Mesenteric fat pad (tissue), 1 donor: ENCODE measurements at regions not wholly inside any gene's neighbourhood (a gene's known extent, or its start where the extent isn't known, plus 50 kb on each side); places are given as distances from the start of the nearest gene placed in this dataset.

Experiments used
- DNase-seq: peaks from one replicate; pipeline ENCODE4 v3.0.0-alpha.2; 2020; ENCODE audit warnings: low spot score
- donor health status: DM: yes; HTN: yes; CAD: no.

DNA sequence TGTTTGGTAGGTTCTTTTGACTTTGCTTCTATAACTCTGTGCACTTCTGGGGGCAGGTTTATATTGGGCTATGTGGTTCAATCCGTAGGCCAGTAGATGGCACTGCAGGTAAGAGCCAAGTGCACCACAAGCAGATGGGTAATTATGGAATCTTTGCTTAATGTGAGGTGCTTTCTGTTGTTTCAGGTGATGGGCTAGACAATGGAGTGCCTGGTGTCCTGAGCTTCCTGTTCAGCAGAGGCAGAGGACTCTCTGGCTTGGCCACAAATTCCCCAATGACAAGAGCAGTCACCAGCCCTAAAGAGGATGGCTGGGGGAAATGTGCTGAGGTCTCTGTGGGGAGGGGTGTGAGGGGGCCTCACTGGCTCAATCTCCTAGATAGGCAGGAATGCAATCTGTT, 455.0 kb downstream of the CCSER2 start:
- no peak for DNase-seq

DNA sequence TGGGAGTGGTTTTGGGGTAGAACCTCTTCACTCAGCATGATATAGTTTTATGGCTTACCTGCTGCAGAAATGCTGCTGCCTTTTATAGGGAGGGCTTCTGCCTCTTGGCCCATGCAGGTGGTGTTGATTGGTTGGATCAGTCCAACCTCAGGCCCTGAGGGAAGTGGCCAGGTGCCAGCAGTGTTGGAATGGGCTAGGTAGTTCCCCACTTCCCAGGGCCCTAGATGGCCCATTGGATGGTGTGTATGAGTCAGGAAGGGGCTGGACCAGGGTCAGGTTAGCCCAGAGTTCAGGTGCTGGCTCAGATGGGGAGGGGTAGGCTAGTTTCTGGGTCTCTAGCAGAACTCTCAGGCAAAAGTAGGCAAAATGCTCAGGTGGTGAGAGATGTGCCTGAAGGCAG, 455.5 kb downstream of the CCSER2 start:
- DNase-seq, result no peak

DNA sequence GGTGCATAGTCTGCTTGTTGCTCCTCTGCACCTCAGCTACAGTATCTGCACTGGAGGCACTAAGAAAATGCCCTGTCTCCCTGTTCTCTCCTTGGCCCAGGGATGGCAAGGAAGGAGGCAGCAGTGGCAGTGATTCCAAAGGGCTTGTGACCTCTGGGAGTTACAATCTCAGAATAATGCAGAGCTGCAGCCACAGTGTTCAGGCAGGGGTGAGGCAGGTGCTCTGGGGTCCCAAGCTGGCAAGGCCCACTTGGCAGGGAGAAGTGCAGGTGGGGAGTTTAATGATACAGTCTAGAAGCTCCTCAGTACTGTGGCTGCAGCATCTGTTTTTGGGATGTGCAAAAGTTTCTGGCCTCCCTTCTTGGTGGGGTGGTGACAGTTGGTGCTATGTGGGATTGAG, 456.4 kb downstream of the CCSER2 start:
- DNase-seq, result no peak

GRCh38 chr10:84789026-84789425, 460.6 kb downstream of the CCSER2 start:
- no peak for DNase-seq

GRCh38 chr10:84798312-84798711, 469.9 kb downstream of the CCSER2 start:
- no peak for DNase-seq

GRCh38 chr10:84801156-84801555, 472.8 kb downstream of the CCSER2 start:
- DNase-seq, result no peak

- no peak for DNase-seq
Measured at GRCh38 chr10:84801916-84802315, 473.5 kb downstream of the CCSER2 start.

- DNase-seq, result no peak
Measured at GRCh38 chr10:84805149-84805548, 476.8 kb downstream of the CCSER2 start.

GRCh38 chr10:84811113-84811512, 482.7 kb downstream of the CCSER2 start:
- DNase-seq, result no peak

DNA sequence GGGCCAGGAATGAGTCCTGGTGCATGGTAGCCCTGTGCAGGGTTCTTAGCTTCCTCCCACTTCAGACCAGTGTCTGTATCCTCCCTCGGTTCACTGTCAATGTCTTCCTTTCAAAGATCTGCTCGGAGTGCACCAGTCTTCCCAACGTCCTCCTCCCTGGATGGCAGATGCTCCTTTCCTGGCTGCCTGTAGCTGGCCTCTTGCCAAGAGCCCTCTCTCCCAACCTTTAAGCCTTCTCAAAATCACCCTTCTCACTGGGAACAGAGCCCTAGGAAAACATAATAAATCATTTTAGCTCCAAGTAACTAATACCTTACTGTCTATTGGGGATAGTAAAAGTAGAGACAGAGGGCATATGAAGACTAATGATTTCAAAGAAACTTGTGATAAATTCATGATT, 490.6 kb downstream of the CCSER2 start:
- no peak for DNase-seq

DNA sequence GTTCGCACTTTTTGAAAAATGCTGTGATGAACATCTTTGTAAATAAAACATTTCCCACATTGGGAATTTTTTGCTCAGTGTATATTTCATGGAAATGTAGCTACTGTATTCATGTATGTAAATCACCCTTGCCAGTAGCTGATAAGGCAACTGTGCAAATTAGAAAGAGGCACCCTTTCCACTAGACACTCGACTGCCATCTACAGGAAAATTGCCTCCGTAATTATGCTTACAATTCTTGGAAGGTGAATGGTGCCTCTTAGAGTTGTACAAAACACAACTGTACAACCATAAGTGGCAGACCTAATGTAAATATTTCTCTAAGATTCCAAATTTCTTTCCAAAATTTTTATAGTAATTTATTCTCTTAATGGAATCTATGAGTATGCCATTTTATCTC, 491.7 kb downstream of the CCSER2 start:
- no peak for DNase-seq

DNA sequence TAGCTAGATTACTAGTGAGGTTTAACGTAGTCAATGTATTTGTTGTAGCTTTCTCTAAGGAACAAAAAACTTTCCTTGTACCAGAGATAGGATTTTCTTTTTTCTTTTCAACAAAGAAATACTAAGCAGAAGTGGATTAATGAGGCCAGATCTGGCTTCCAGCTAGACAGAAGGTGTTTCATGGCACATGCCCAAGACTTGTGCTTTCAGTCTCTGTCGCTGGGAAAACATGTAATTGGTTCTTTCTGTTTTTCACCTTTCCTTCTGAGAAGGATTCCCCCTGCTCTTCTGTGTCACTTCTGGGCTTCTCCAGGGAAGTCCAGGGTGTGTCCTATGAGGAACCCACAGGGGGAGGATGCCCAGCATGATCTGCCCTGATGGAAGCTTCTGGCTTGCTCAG, 492.2 kb downstream of the CCSER2 start:
- no peak for DNase-seq

DNA sequence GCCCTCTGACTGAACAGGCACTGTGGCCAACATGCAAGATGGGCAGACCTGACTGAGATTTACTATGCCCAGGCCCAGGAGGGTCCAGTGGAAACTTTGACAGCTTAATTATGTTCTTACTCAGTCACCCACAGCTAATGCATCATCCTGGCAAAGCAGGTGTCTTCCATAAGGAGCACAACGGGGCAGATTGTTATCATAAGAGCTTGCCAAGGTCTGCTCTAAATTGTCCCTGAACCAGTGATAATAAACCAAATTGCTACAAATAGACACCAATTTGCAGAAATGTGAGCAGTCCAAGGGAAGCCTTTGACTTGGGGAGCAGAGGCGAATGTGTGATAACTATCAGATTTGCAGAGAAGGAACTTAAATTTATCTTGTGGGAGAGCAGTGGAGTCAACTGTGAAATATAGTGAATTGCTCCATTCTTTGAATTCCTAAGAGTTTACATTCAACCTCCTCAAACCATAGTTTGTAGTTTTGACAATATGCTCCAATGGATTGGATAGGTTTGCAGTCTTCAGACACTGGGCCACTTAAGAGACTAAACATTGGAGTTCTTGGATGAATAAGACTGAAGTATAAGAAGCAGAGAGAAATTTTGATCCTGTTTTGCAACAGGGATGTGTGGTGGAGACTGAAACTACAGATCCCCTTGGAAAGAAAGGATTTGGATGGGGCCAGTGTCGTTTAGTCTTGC, 494.7 kb downstream of the CCSER2 start:
- DNase-seq, result no peak

- no peak for DNase-seq
Measured at GRCh38 chr10:84824525-84824924, 496.1 kb downstream of the CCSER2 start.

DNA sequence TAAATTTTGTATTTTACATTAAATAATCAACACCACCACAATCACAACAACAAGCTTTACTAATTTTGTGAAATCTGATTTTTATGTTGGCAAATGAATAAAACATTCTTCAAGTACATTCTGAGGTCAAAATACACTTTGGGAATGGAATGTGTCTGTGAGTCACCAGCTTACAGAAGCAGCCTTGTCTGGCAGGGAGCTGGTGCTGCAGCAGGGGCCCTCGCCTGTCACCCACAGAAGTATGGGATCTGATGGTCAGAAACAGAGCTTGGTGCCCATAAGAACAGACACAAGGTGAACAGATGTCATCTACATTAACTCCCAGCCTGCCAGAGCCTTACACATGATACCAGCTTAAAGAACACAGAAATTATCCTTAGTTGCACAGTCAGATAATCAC, 496.9 kb downstream of the CCSER2 start:
- no peak for DNase-seq

- no peak for DNase-seq
Measured at GRCh38 chr10:84826704-84827103, 498.3 kb downstream of the CCSER2 start.

DNA sequence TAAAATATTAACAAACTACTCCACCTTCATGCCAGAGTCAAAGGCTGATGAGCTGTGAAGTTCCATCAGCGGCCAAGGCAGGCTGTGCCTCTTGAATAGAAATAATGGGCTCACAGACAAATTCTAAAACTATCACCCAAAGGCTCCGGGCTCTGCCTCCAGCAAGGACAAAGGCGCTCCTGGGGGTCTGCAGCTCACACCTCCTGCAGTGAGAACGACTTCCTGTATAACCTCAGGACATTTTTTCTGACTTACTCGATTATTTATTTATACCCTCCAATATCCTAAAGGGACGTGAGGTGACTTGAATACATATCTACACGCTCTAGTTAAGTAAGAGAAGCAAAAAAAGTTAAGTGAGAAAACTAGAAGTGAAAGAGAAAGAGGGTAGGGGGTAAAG, 500.7 kb downstream of the CCSER2 start:
- DNase-seq, result no peak

- DNase-seq, result no peak
Measured at GRCh38 chr10:84837041-84837812, 508.8 kb downstream of the CCSER2 start.

DNA sequence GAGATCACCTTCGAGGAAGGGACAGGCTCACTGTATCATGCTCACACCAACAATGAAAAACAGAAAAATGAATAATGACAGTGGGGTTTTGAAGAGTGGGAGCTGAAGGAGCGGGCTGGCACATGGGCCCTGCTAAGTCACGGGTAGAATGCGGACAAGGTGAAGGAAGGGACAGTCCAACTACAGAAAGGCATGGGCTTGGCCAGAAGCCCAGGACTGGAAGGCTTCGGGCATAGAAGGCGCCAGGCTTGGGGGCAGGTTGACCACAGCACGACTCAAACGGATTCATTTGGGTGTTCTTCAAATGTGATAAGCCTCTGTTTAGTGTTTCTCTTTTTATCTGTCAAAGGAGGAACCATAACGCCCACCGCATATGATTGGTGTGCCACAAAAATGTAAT, 509.5 kb downstream of the CCSER2 start:
- DNase-seq, result no peak

DNA sequence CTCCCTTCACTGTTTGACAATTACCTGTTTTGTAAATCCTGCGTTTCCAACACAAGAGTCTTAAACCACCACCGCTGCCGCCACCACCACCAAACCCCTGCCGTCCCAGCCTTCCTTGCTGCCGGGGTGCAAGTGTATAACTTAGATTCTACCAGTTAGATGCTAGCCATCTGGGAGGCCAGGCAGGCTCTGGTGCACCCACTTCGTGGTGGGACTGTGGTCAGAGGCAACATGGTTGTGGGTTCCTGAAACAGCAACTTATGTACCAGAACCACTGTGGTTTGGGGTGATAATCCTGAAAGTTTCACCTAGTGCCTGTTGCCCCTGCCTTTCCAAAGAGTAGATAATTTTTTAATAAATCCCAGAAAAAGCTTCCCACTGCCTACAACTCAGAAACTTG, 510.5 kb downstream of the CCSER2 start:
- DNase-seq, result no peak

DNA sequence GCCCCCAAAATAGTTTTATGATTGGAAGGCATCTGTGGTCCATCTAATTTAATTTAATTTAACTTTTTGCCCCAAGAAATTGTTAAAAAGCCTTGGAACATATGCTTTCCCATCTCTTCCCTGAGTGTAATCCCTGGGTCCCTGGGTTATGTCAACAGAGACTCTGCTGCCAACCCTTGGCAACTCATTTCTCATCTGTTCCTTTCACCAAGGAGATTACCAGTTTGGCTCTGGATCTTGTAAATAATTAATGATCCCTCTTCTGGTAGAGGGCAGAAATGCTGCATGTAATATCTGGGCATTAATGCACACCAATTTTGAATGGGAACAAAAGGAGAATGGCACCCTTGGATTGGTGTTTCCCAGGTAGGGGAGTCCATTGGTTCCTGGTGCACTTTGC, 514.2 kb downstream of the CCSER2 start:
- DNase-seq, result no peak

DNA sequence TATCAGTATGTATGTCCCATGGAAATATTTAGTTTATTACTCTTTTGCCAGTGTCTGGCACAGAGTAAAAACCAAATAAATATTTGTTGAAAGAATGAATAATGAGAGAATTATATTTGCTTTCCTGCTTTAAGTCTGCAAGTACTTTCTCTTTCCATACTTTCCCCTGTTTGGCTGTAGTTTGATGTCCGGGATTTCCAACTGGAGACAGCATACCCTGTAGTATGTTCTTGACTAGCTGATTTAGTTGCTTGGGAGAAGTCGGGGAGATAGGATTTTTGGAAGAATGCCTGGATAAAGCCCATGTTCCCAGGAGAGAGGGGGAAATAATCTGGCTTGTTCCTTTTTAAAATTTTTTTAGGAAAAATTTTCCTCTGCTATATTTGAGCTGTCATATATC, 516.1 kb downstream of the CCSER2 start:
- no peak for DNase-seq

DNA sequence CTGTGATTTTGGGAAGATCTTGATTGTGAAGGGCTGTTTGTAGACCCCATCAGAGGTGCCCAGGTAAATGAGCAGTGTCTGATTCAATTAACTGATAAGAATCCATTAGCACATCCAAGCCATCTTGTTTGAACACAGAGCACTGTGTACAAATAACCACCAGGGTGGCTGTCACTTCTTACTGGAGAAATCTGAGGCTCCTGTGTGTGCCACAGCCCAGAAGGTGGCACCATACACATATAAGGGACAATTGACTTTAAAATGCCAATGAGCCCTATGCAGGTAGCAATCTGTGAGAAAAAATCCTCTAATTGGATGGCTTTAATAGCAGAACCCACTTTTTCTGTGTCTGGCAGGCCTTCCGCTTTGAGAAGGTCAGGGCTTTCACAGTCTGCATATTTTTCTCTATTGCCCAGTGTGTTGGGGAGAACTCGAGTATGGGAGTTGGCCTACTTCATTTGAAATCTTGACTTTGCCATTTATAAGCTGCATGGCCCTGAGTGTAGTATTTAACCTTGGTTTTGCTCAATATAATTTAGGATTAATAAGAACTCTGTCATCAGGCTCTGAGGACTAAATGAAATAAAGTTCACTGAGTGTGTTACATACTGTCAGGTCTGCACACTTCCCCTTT, 517.4 kb downstream of the CCSER2 start:
- DNase-seq, result no peak
